ENCODE measurements at regions not wholly inside any gene's neighbourhood (a gene's known extent, or its start where the extent isn't known, plus 50 kb on each side); places are given as distances from the start of the nearest gene placed in this dataset.

GRCh38 chr2:21655136-21655535, 531.4 kb downstream of the TDRD15 start:
- TF ChIP-seq CTCF (conservative IDR thresholded peaks at IDR 0.05): no peak
- TF ChIP-seq ZFX (IDR thresholded peaks at IDR 0.05): no peak

Data from C4-2B (cell line).